Trophoblast cell (in vitro differentiated cells and primary cell): ENCODE measurements at regions not wholly inside any gene's neighbourhood (a gene's known extent, or its start where the extent isn't known, plus 50 kb on each side); places are given as distances from the start of the nearest gene placed in this dataset.
A peak's percentile ranks its signal among the peaks of the same experiment; 100 is the strongest.

Experiments
- DNase-seq, 2 donors: peaks; one replicate each; pipeline ENCODE4 v3.0.0-alpha.2; 2016
- H2AFZ ChIP-seq: 2 replicates; pipeline ENCODE4 v1.6.1; 2013; ENCODE audit warnings: low read length, moderate library complexity, mild to moderate bottlenecking; ENCODE audit not compliant: insufficient read depth, poor library complexity
- H2AK5ac ChIP-seq: 2 replicates; pipeline ENCODE4 v1.6.1; 2013; ENCODE audit warnings: mild to moderate bottlenecking, low read length
- H2BK120ac ChIP-seq: 2 replicates; pipeline ENCODE4 v1.6.1; 2013; ENCODE audit warnings: low read length, mild to moderate bottlenecking, moderate library complexity; ENCODE audit not compliant: insufficient read depth, poor library complexity
- H2BK12ac ChIP-seq: 2 replicates; pipeline ENCODE4 v1.6.1; 2013; ENCODE audit warnings: mild to moderate bottlenecking, low read length, moderate library complexity
- H2BK5ac ChIP-seq: 2 replicates; pipeline ENCODE4 v1.6.1; 2013; ENCODE audit warnings: low read length, low read depth, moderate library complexity, mild to moderate bottlenecking; ENCODE audit not compliant: poor library complexity
- H3K14ac ChIP-seq: 2 replicates; pipeline ENCODE4 v1.6.1; 2013; ENCODE audit warnings: mild to moderate bottlenecking, low read length
- H3K18ac ChIP-seq: 2 replicates; pipeline ENCODE4 v1.6.1; 2013; ENCODE audit warnings: mild to moderate bottlenecking, low read length
- H3K23ac ChIP-seq: 2 replicates; pipeline ENCODE4 v1.6.1; 2013; ENCODE audit warnings: low read length
- H3K27ac ChIP-seq: 2 replicates; pipeline ENCODE4 v1.5.1; 2013; ENCODE audit warnings: low read depth, mild to moderate bottlenecking, inconsistent platforms, low read length, moderate library complexity
- H3K27me3 ChIP-seq: 2 replicates; pipeline ENCODE4 v1.6.1; 2013; ENCODE audit warnings: inconsistent platforms, mild to moderate bottlenecking, low read length, moderate library complexity; ENCODE audit not compliant: insufficient read depth
- H3K36me3 ChIP-seq, 2 experiments: 1 replicate in 1 of 2; 2 replicates in 1 of 2; pipeline ENCODE4 v1.6.1; 2013; ENCODE audit warnings: low read length in 2 of 2, mild to moderate bottlenecking in 2 of 2, moderate library complexity in 1 of 2; ENCODE audit not compliant: insufficient read depth in 2 of 2, control insufficient read depth in 1 of 2
- H3K4ac ChIP-seq: 2 replicates; pipeline ENCODE4 v1.6.1; 2013; ENCODE audit warnings: low read depth, mild to moderate bottlenecking, low read length, moderate library complexity
- H3K4me1 ChIP-seq, 2 experiments: 1 replicate in 1 of 2; 2 replicates in 1 of 2; pipeline ENCODE4 v1.6.1; 2013; ENCODE audit warnings: low read length in 2 of 2, mild to moderate bottlenecking in 2 of 2, moderate library complexity in 1 of 2; ENCODE audit not compliant: insufficient read depth in 2 of 2, control insufficient read depth in 1 of 2
- H3K4me2 ChIP-seq: 2 replicates; pipeline ENCODE4 v1.6.1; 2013; ENCODE audit warnings: inconsistent platforms, mild to moderate bottlenecking, low read length, moderate library complexity
- H3K4me3 ChIP-seq: 2 replicates; pipeline ENCODE4 v1.5.1; 2013; ENCODE audit warnings: mild to moderate bottlenecking, low read depth, low read length, inconsistent platforms
- H3K79me1 ChIP-seq: one replicate; pipeline ENCODE4 v1.6.1; 2013; ENCODE audit warnings: low read length
- H3K79me2 ChIP-seq: 2 replicates; pipeline ENCODE4 v1.6.1; 2013; ENCODE audit warnings: low read length, mild to moderate bottlenecking; ENCODE audit not compliant: control insufficient read depth, insufficient read depth, poor library complexity
- H3K9ac ChIP-seq: 2 replicates; pipeline ENCODE4 v1.6.1; 2013; ENCODE audit warnings: mild to moderate bottlenecking, low read length
- H3K9me3 ChIP-seq: 2 replicates; pipeline ENCODE4 v1.6.1; 2013; ENCODE audit warnings: low read depth, mild to moderate bottlenecking, control low read depth, inconsistent platforms, low read length; ENCODE audit not compliant: insufficient read depth
- H4K12ac ChIP-seq: 2 replicates; pipeline ENCODE4 v1.6.1; 2013; ENCODE audit warnings: low read depth, mild to moderate bottlenecking, low read length, moderate library complexity
- H4K8ac ChIP-seq: 2 replicates; pipeline ENCODE4 v1.6.1; 2013; ENCODE audit warnings: low read depth, mild to moderate bottlenecking, low read length, moderate library complexity
- H4K91ac ChIP-seq: one replicate; pipeline ENCODE4 v1.6.1; 2013; ENCODE audit warnings: low read depth, mild to moderate bottlenecking, low read length, moderate library complexity
- WGBS: extraction: QIAGEN DNeasy Blood & Tissue Kit; methylation state at CpG from one replicate; pipeline ENCODE4 v1.1.7; 2013; ENCODE audit warnings: missing lambda C conversion rate; ENCODE audit not compliant: insufficient read length, insufficient coverage; ENCODE audit errors: extremely low coverage; 5-methylcytosine and 5-hydroxymethylcytosine counted together

GRCh38 chr5:111892949-111893348 is 136.0 kb upstream of the NREP start:
- H4K91ac ChIP-seq: no peak overlapping the region
- no CpG with 5 or more reads among the region's 1 CpG for WGBS

GRCh38 chr5:111887706-111888105 is 130.7 kb upstream of the NREP start:
- H3K4me1 ChIP-seq: no peaks in the 10 kb centered on the region
- no peak overlapping the region for H3K18ac ChIP-seq
- no peak overlapping the region for H3K27ac ChIP-seq
- H2BK5ac ChIP-seq: no peak overlapping the region
- H4K8ac ChIP-seq: no peak overlapping the region
- DNase-seq: no peak
- H3K4ac ChIP-seq: no peak overlapping the region
- H2AFZ ChIP-seq: no peak overlapping the region
- H3K36me3 ChIP-seq: no peaks in the 10 kb centered on the region
- no peak overlapping the region for H2BK120ac ChIP-seq
- H2BK12ac ChIP-seq: no peak overlapping the region
- H3K4me2 ChIP-seq: no peak overlapping the region
- H3K4me3 ChIP-seq: no peak overlapping the region
- no peaks in the 10 kb centered on the region for H3K79me1 ChIP-seq
- H4K91ac ChIP-seq: no peak overlapping the region
- WGBS: no CpG with 5 or more reads among the region's 2 CpGs
- H3K23ac ChIP-seq: no peak overlapping the region
- no peak overlapping the region for H3K9ac ChIP-seq
- no peak overlapping the region for H2AK5ac ChIP-seq
- peaks cover 2% of the 10 kb centered on the region for H3K9me3 ChIP-seq
- H3K27me3 ChIP-seq: no peaks in the 10 kb centered on the region
- H3K79me2 ChIP-seq: no peaks in the 10 kb centered on the region
- H3K14ac ChIP-seq: no peak overlapping the region
- H4K12ac ChIP-seq: no peak overlapping the region

More at GRCh38 chr5:111892949-111893348, 136.0 kb upstream of the NREP start:
- Histone ChIP-seq H3K4ac (no peak overlapping the region), H3K18ac (no peak overlapping the region), H3K4me2 (no peak overlapping the region), H3K14ac (no peak overlapping the region), H3K4me3 (no peak overlapping the region), H3K23ac (no peak overlapping the region), H3K79me1 (no peaks in the 10 kb centered on the region), H2BK120ac (no peak overlapping the region), H3K27ac (no peak overlapping the region), H3K79me2 (no peaks in the 10 kb centered on the region), H3K9ac (no peak overlapping the region), H4K8ac (no peak overlapping the region), H2AFZ (no peak overlapping the region), H3K27me3 (no peaks in the 10 kb centered on the region), H3K4me1 (no peaks in the 10 kb centered on the region), H3K36me3 (no peaks in the 10 kb centered on the region), H2BK12ac (no peak overlapping the region), H4K12ac (no peak overlapping the region), H2BK5ac (no peak overlapping the region), H2AK5ac (no peak overlapping the region), H3K9me3 (peaks cover 2% of the 10 kb centered on the region)
- no peak for DNase-seq

- H2BK12ac ChIP-seq: no peak overlapping the region
These were observed 112.7 kb upstream of the NREP start for GRCh38 chr5:111869681-111870080.

GRCh38 chr5:111865356-111865755 is 108.4 kb upstream of the NREP start:
- no peak overlapping the region for H3K14ac ChIP-seq
- no peak overlapping the region for H3K4ac ChIP-seq
- H3K9me3 ChIP-seq: peaks cover 1% of the 10 kb centered on the region
- H3K79me2 ChIP-seq: no peaks in the 10 kb centered on the region
- H2AK5ac ChIP-seq: no peak overlapping the region
- H3K36me3 ChIP-seq: no peaks in the 10 kb centered on the region
- H4K91ac ChIP-seq: no peak overlapping the region
- no peak overlapping the region for H2BK5ac ChIP-seq
- no peaks in the 10 kb centered on the region for H3K79me1 ChIP-seq
- no peak overlapping the region for H2BK12ac ChIP-seq
- H3K4me1 ChIP-seq: no peaks in the 10 kb centered on the region
- no peaks in the 10 kb centered on the region for H3K27me3 ChIP-seq
- no peak overlapping the region for H3K4me2 ChIP-seq
- H3K27ac ChIP-seq: no peak overlapping the region
- no peak overlapping the region for H3K9ac ChIP-seq
- no peak overlapping the region for H2AFZ ChIP-seq
- H3K4me3 ChIP-seq: no peak overlapping the region
- DNase-seq: peak in 1 of 2 donors; percentile 7
- no peak overlapping the region for H3K18ac ChIP-seq
- H2BK120ac ChIP-seq: no peak overlapping the region
- no CpG with 5 or more reads among the region's 3 CpGs for WGBS
- no peak overlapping the region for H4K12ac ChIP-seq
- H3K23ac ChIP-seq: no peak overlapping the region
- H4K8ac ChIP-seq: no peak overlapping the region

More at GRCh38 chr5:111869681-111870080, 112.7 kb upstream of the NREP start:
- no peak overlapping the region for H3K4ac ChIP-seq
- no peaks in the 10 kb centered on the region for H3K4me1 ChIP-seq
- no peak overlapping the region for H3K18ac ChIP-seq
- no peaks in the 10 kb centered on the region for H3K79me2 ChIP-seq
- H2AFZ ChIP-seq: no peak overlapping the region
- no peak overlapping the region for H3K9ac ChIP-seq
- H3K27ac ChIP-seq: no peak overlapping the region
- no peaks in the 10 kb centered on the region for H3K79me1 ChIP-seq
- H4K12ac ChIP-seq: no peak overlapping the region
- H3K27me3 ChIP-seq: no peaks in the 10 kb centered on the region
- no peaks in the 10 kb centered on the region for H3K36me3 ChIP-seq
- H2BK5ac ChIP-seq: no peak overlapping the region
- no peak overlapping the region for H3K4me2 ChIP-seq
- H4K8ac ChIP-seq: no peak overlapping the region
- no peak overlapping the region for H3K14ac ChIP-seq
- DNase-seq: no peak
- no peak overlapping the region for H2BK120ac ChIP-seq
- no peak overlapping the region for H3K23ac ChIP-seq
- peaks cover 1% of the 10 kb centered on the region for H3K9me3 ChIP-seq
- no peak overlapping the region for H3K4me3 ChIP-seq
- no CpG with 5 or more reads among the region's 2 CpGs for WGBS
- no peak overlapping the region for H2AK5ac ChIP-seq
- no peak overlapping the region for H4K91ac ChIP-seq
